Activated naive CD8-positive, alpha-beta T cell treated with anti-CD3 and anti-CD28 coated beads, Interleukin-2, amount 10 ng/mL, durations not matched to agents 7 days and 5 days (primary cell): ENCODE measurements at regions not wholly inside any gene's neighbourhood (a gene's known extent, or its start where the extent isn't known, plus 50 kb on each side); places are given as distances from the start of the nearest gene placed in this dataset.
A peak's percentile ranks its signal among the peaks of the same experiment; 100 is the strongest.

Experiments
- ATAC-seq: fragments of 150-1000 bp; cut with Tn5 transposase; one replicate; pipeline ENCODE4 v1.10.0; 2021; ENCODE audit warnings: low read depth, moderate library complexity
- POLR2A ChIA-PET: fragments of 350-600 bp; sonication (Branson Sonifier 250); formaldehyde crosslinking; loops from one replicate; lab custom pipeline; 2021; ENCODE audit warnings: antibody characterized with exemption; lab: Charles Lee
- DNase-seq: peaks from one replicate; pipeline ENCODE4 v3.0.0; 2021
- H3K27ac Mint-ChIP-seq: one replicate; pipeline ENCODE4 v1.8.0; 2022; ENCODE audit warnings: mild to moderate bottlenecking, mixed read lengths
- H3K27me3 Mint-ChIP-seq: one replicate; pipeline ENCODE4 v1.8.0; 2022; ENCODE audit warnings: mild to moderate bottlenecking, moderate library complexity, mixed read lengths
- H3K36me3 Mint-ChIP-seq: one replicate; pipeline ENCODE4 v1.8.0; 2021; ENCODE audit warnings: mild to moderate bottlenecking, mixed read lengths
- H3K4me1 Mint-ChIP-seq: one replicate; pipeline ENCODE4 v1.8.0; 2021; ENCODE audit warnings: mixed read lengths
- H3K4me3 Mint-ChIP-seq: one replicate; pipeline ENCODE4 v1.8.0; 2022; ENCODE audit warnings: mild to moderate bottlenecking, moderate library complexity, mixed read lengths
- H3K9me3 Mint-ChIP-seq: one replicate; pipeline ENCODE4 v1.8.0; 2021; ENCODE audit warnings: mixed read lengths

DNA sequence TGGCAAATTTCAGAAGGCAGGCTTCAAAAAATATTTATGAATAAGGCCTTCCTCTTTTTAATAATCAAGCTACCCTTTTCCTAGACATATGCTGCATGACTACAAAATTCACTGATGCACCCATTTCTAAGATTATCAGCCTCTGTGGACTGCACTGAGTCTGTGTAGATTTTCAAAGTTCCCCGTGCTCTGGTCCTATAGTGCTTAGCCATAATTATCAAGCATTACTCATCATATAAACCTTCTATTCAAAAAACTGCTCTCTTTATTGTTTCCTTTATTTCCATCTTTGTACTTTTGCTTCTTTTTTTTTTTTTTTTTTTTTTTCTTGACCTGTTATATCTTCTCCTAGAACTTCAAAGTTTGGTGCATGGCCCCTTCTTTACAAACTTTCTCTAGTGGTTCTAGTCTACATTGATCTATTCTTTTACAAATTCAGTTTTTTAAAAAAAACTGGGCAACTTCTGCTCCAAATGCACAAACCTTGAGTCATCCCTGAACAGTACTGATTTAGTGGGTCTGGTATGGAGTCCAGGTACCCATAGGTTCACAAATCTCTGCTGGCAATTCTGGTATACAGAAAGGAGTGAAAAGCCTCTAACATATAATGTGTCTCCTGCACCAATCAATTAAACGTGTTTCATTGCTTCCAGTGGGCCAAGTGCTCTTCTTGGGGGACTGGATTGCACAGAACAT, 481.9 kb downstream of the NUP35 start:
- no peak overlapping the region for H3K4me3 Mint-ChIP-seq
- DNase-seq (no peak), ATAC-seq (no peak)
- H3K36me3 Mint-ChIP-seq = no peaks in the 10 kb centered on the region
- no peaks in the 10 kb centered on the region for H3K9me3 Mint-ChIP-seq
- no peak overlapping the region for H3K27ac Mint-ChIP-seq
- no peaks in the 10 kb centered on the region for H3K4me1 Mint-ChIP-seq
- no peaks in the 10 kb centered on the region for H3K27me3 Mint-ChIP-seq
- POLR2A ChIA-PET = no interaction called here

DNA sequence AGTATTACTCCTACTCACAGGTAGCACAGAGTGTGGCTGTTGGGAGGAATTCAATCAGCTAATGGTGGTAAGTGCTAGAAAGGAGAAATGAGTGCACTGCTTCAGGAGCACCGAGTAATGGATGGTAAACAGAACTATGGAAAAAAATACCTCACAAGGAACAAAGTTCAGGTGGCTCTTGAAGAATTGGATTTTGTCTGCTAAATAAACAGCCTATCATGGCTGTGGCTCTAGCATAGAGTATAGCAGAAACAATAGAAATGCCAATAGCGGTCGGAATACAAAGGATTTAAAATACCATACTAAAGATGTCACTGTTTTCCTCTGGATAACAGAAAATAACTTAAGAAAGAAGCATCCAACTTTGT, 482.5 kb downstream of the NUP35 start:
- Mint-ChIP-seq H3K4me1 (no peaks in the 10 kb centered on the region), H3K4me3 (no peak overlapping the region), H3K27me3 (no peaks in the 10 kb centered on the region), H3K36me3 (no peaks in the 10 kb centered on the region), H3K27ac (no peak overlapping the region), H3K9me3 (no peaks in the 10 kb centered on the region)
- DNase-seq = no peak
- ATAC-seq = no peak
- POLR2A ChIA-PET = no interaction called here

DNA sequence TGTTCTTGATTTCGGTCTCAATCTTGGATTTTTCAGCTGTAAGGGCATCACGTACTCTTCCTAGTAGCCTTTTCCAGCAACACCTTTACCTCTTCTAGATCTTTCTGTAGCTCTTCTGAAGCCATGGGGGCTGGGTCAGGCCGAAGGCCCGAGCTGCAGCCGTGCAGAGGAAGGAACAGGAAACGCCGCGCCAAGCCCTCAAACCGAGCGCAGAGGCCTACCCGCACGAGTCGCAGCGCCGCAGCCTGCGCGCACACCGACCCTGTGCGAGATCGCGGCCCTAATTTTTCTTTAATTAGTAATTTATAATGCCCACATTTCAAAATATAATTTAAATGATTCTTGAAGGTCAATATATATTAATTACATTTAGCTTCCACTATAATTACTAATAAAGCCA, 483.8 kb downstream of the NUP35 start:
- H3K27me3 Mint-ChIP-seq = no peaks in the 10 kb centered on the region
- no peaks in the 10 kb centered on the region for H3K36me3 Mint-ChIP-seq
- DNase-seq (no peak), ATAC-seq (no peak)
- peaks cover 2% of the 10 kb centered on the region for H3K9me3 Mint-ChIP-seq
- no peak overlapping the region for H3K4me3 Mint-ChIP-seq
- POLR2A ChIA-PET = no interaction called here
- no peak overlapping the region for H3K27ac Mint-ChIP-seq
- H3K4me1 Mint-ChIP-seq = no peaks in the 10 kb centered on the region

DNA sequence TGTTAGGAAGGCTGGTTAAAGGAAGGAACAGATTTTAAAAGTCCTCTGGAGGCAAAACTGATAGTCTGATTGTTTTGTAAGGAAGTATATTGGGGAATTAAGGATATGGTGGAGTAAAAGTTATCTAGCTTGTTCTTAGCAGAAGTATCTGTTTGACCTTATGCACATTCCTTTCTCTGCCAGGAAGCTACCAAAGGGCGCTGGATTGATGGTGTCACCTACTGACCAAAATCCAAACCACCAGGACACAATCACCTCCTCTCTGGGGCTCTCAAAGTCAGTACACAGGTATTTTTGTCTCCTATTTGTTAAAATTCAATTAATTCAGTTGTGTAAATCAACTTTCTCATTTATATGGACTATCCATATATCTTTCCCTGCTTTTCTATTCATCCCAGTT, 484.5 kb downstream of the NUP35 start:
- ATAC-seq = no peak
- no peak overlapping the region for H3K27ac Mint-ChIP-seq
- no peaks in the 10 kb centered on the region for H3K27me3 Mint-ChIP-seq
- H3K9me3 Mint-ChIP-seq = peaks cover 3% of the 10 kb centered on the region
- no peaks in the 10 kb centered on the region for H3K36me3 Mint-ChIP-seq
- POLR2A ChIA-PET = no interaction called here
- no peaks in the 10 kb centered on the region for H3K4me1 Mint-ChIP-seq
- no peak for DNase-seq
- no peak overlapping the region for H3K4me3 Mint-ChIP-seq

DNA sequence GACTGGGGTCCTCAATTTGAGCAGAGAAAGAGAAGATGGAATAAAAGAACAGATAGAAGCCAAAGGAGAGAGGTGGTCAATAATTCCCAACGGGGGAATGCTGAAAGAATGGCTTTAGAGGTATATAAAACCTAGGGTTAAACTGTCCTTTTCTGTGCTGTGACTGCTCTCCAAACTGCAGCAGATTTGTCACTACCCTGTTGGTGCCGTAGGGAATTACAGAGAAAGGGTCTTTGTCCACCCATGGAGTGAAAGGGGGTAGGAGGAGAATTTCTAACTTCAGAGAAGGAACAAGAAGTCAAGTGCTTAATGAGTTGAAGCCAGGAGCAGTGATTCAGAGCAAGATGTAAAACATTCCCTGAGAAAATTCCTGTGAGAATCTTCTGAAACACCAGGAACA, 486.5 kb downstream of the NUP35 start:
- DNase-seq = no peak
- Mint-ChIP-seq H3K27me3 (no peaks in the 10 kb centered on the region), H3K9me3 (peaks cover 3% of the 10 kb centered on the region), H3K4me1 (no peaks in the 10 kb centered on the region), H3K4me3 (no peak overlapping the region), H3K27ac (no peak overlapping the region), H3K36me3 (no peaks in the 10 kb centered on the region)
- POLR2A ChIA-PET = no interaction called here
- no peak for ATAC-seq

DNA sequence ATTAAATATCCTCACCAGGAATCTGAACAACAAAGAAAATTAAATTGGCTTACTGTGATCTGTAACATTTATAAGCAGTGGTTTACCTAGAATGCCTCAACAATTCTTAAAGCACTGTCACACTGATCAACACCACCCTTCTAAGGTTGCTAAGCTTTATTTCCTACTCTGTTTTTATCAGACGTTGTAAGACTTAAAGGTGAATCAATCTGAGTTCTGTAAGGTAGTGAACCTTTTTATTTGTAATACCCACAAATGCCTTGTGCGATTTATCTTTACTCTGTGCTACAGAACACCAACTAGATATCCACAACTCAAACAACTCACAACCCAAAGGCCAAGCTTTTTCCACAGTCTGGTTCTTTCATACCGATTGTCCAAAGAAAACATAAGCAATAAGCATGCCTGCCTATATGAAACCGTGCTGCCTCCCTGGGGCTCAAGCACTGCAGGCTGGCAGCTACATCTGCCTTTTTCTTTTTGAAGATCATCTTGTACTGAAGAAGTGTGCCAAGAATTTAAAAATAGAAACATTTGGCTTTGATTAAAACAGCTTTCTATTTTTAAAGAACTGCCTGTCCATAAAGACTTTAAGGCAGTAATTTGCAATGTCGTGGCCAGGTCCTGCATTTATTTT, 490.7 kb downstream of the NUP35 start:
- no peak for ATAC-seq
- no peak for DNase-seq
- Mint-ChIP-seq H3K27ac (no peak overlapping the region), H3K4me3 (no peak overlapping the region), H3K4me1 (no peaks in the 10 kb centered on the region), H3K9me3 (peaks cover 6% of the 10 kb centered on the region), H3K27me3 (no peaks in the 10 kb centered on the region), H3K36me3 (no peaks in the 10 kb centered on the region)
- POLR2A ChIA-PET = no interaction called here

DNA sequence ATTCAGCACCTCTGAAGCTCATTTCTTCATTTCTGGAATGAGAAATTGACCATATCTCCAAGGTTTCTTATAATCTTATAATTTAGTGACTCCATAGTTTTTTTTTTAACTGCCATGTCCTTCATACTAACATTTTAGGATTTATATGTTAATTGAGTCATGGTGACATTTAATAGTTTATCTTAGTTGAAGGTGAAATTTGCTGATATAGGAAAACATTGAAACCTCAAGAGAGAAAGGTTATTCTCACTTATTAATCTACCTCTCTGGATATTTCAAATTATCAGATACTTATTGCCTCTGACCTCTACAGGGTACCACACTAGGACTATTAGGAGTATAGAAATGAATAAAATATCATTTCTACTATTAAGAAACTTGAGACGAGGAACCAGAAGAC, 499.0 kb downstream of the NUP35 start:
- no peak for ATAC-seq
- H3K27me3 Mint-ChIP-seq = no peaks in the 10 kb centered on the region
- POLR2A ChIA-PET = no interaction called here
- H3K4me3 Mint-ChIP-seq = no peak overlapping the region
- H3K9me3 Mint-ChIP-seq = peaks cover 4% of the 10 kb centered on the region
- no peaks in the 10 kb centered on the region for H3K4me1 Mint-ChIP-seq
- no peaks in the 10 kb centered on the region for H3K36me3 Mint-ChIP-seq
- DNase-seq = no peak
- no peak overlapping the region for H3K27ac Mint-ChIP-seq

DNA sequence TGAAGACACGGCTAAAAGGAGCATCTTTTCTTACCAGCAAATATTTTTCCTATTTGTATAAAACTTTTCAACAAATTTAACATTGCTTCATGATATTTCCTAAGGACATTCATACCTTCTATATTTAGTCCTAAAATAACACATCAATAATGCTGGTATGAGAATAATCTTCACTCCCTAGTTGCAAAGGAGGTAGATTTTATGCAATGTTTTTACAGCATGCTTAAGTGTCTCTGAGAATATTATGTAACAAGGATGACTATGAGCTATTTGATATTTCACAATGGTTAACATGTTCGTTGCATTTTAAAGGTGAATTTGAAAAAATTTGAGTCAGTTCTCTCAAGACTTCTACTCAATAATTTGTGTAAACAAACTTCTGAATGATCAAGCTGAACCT, 506.7 kb downstream of the NUP35 start:
- POLR2A ChIA-PET = no interaction called here
- no peaks in the 10 kb centered on the region for H3K4me1 Mint-ChIP-seq

DNA sequence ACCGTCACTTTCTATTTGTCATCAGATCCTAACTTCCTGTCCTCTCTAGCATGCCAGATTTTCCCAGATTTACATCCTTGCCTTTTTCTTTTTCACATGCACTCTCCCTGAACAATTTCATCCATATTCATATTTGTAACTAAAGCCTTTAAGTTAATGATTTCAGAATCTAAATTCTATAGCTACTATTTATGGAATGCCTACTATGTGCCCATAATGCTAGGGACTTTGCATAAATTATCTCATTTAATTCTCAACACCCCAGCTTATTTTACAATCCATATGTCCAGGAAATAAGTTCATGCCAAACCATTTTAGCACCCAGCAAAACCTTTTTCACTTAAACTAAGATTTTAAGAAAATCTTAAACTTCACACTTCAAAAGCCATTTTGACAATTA, 531.9 kb downstream of the NUP35 start:
- ATAC-seq (no peak), DNase-seq (no peak)
- Mint-ChIP-seq H3K9me3 (peaks cover 5% of the 10 kb centered on the region), H3K27ac (peak overlapping the region; percentile 27), H3K27me3 (no peaks in the 10 kb centered on the region), H3K36me3 (no peaks in the 10 kb centered on the region), H3K4me3 (no peak overlapping the region), H3K4me1 (no peaks in the 10 kb centered on the region)
- POLR2A ChIA-PET = no interaction called here

More for the DNA sequence above, 506.7 kb downstream of the NUP35 start:
- DNase-seq (no peak), ATAC-seq (no peak)
- Mint-ChIP-seq H3K27me3 (no peaks in the 10 kb centered on the region), H3K27ac (no peak overlapping the region), H3K9me3 (no peaks in the 10 kb centered on the region), H3K4me3 (no peak overlapping the region), H3K36me3 (no peaks in the 10 kb centered on the region)

DNA sequence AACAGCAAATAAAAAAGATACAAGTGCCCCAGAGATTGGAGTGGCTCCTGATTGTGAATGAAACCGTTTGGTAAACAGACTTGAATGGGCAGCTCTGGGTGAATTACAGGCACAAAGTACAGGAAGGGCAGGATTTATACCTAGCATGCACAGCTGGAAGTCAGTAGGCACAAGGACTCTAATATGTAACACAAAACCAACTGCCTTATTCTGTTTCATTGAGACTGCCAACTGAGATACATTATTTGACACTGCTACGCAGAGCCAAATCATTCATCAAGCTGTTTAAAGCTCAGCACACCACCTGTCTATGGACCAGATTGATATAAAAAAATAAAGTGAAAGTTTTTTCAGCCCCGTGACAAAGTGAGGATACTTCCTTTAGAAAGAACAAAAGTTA, 541.2 kb downstream of the NUP35 start:
- Mint-ChIP-seq H3K4me1 (no peaks in the 10 kb centered on the region), H3K9me3 (peaks cover 1% of the 10 kb centered on the region), H3K36me3 (no peaks in the 10 kb centered on the region), H3K4me3 (no peak overlapping the region), H3K27me3 (no peaks in the 10 kb centered on the region), H3K27ac (no peak overlapping the region)
- POLR2A ChIA-PET = no interaction called here
- DNase-seq (no peak), ATAC-seq (no peak)

DNA sequence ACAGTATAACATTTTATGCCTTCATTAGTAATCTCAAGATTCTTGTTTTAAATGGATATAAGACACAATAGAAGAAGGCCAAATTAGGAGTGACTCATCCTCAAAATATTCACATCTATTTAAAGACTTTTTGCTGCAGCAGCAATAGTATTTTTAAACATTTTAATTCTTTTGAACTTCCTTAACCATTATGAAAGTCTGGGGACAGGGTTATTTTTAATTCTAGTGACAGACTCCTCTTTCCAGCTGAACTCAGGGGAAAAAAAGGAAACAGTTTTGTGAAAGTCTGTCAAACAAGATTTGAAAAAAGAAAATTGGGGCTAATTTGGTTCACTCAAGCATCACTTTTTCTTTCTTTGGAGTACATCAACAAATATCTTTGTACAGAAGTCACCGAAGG, 541.8 kb downstream of the NUP35 start:
- Mint-ChIP-seq H3K36me3 (no peaks in the 10 kb centered on the region), H3K9me3 (peaks cover 1% of the 10 kb centered on the region), H3K27ac (no peak overlapping the region), H3K4me1 (no peaks in the 10 kb centered on the region), H3K4me3 (no peak overlapping the region), H3K27me3 (no peaks in the 10 kb centered on the region)
- DNase-seq (no peak), ATAC-seq (no peak)
- POLR2A ChIA-PET = no interaction called here

DNA sequence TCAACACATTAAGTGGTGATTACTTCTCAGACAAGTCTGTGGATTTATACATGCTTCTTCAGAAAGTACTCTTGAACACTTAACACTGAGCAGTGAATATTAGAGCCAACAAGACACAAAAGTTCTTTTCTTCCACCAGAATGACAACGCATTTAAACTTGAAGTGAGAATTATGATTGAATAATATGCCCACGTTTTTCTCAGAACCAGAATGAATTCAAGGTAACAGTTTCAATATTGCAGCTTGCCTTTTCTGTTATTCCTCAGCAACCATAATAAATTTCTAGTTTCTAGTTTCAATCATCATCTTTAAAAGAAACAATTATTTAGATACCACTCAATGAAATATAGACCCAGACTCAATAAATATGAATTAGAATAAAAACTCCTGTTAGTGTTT, 547.0 kb downstream of the NUP35 start:
- Mint-ChIP-seq H3K4me1 (no peaks in the 10 kb centered on the region), H3K9me3 (peaks cover 1% of the 10 kb centered on the region), H3K4me3 (no peak overlapping the region), H3K27me3 (no peaks in the 10 kb centered on the region), H3K27ac (no peak overlapping the region), H3K36me3 (no peaks in the 10 kb centered on the region)
- no peak for ATAC-seq
- DNase-seq = no peak
- POLR2A ChIA-PET = no interaction called here

DNA sequence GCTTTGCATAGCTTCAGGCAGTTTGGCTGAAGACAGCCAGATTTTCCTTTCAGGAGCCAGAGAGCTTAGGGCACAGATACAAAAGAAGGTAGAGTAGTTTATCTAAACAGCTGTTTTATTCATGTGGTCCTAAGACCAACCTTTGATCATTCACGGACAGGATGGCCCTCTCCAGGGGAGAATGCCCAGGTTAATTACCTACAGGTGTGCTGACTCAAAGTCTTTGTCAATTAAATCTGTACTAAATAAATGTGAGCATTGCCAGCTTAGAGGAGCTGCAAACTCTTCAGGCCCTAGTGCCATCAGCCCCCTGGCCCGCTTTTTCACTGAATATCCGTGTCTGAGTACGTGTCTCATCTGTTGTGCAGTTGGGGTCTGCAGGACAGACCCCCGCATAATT, 554.7 kb downstream of the NUP35 start:
- H3K4me3 Mint-ChIP-seq = no peak overlapping the region
- no peaks in the 10 kb centered on the region for H3K4me1 Mint-ChIP-seq
- no peaks in the 10 kb centered on the region for H3K27me3 Mint-ChIP-seq
- H3K9me3 Mint-ChIP-seq = no peaks in the 10 kb centered on the region
- ATAC-seq (no peak), DNase-seq (no peak)
- no peak overlapping the region for H3K27ac Mint-ChIP-seq
- POLR2A ChIA-PET = no interaction called here
- no peaks in the 10 kb centered on the region for H3K36me3 Mint-ChIP-seq

DNA sequence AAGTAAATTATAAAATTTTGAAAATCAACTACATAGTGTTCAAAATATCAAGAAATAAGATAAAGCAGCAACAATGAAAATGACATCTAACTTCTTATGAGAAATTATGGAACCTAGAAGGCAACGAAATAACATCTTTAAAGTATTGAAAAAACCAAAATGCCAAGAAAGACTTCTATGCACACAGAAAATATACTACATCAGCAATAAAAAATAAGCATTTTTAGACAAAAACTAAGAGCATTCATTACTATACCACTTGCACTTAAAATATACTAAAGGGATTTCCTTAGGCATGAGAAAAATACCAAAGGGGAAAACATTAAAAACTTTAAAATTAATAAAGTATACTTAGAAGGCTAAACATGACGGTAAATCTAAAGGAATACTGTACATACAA, 556.3 kb downstream of the NUP35 start:
- ATAC-seq (no peak), DNase-seq (no peak)
- POLR2A ChIA-PET = no interaction called here
- Mint-ChIP-seq H3K27me3 (no peaks in the 10 kb centered on the region), H3K4me3 (no peak overlapping the region), H3K9me3 (no peaks in the 10 kb centered on the region), H3K36me3 (no peaks in the 10 kb centered on the region), H3K4me1 (no peaks in the 10 kb centered on the region), H3K27ac (no peak overlapping the region)
